GM23338 (cell line): ENCODE measurements at regions not wholly inside any gene's neighbourhood (a gene's known extent, or its start where the extent isn't known, plus 50 kb on each side); places are given as distances from the start of the nearest gene placed in this dataset.

Experiments used
- EZH2 ChIP-seq: fragments of 200-600 bp; sonication (generic); IDR thresholded peaks from one replicate; pipeline ENCODE4 v1.8.0; 2017; ENCODE audit warnings: antibody characterized with exemption, mild to moderate bottlenecking, low read depth; ENCODE audit not compliant: unreplicated experiment
- EZH2phosphoT487 ChIP-seq: fragments of 200-600 bp; sonication (generic); IDR thresholded peaks from one replicate; pipeline ENCODE4 v1.8.1; 2018; ENCODE audit warnings: antibody characterized with exemption; ENCODE audit not compliant: unreplicated experiment
- JUNB ChIP-seq: IDR thresholded peaks from one replicate; pipeline ENCODE4 v1.6.1; 2016; ENCODE audit warnings: antibody characterized with exemption; ENCODE audit not compliant: unreplicated experiment
- NANOG ChIP-seq: IDR thresholded peaks from 2 replicates; pipeline ENCODE4 v1.6.1; 2016; ENCODE audit warnings: antibody characterized with exemption, borderline replicate concordance
- POLR2AphosphoS5 ChIP-seq: IDR thresholded peaks from 2 replicates; pipeline ENCODE4 v1.6.1; 2016; ENCODE audit warnings: antibody characterized with exemption, low read depth
- TF ChIP-seq, protein P1 (sequence below), 2 experiments: fragments of 200-600 bp in 1 of 2; sonication (generic) in 1 of 2; conservative IDR thresholded peaks; 2 replicates each; pipeline versions ENCODE4 v1.5.1 to v1.6.1; 2016 to 2017; ENCODE audit warnings: antibody characterized with exemption in 2 of 2, low read depth in 2 of 2, mild to moderate bottlenecking in 2 of 2, moderate library complexity in 1 of 2
- TF ChIP-seq, protein P2 (sequence below): IDR thresholded peaks from one replicate; pipeline ENCODE4 v1.6.1; 2018; ENCODE audit warnings: antibody characterized with exemption; ENCODE audit not compliant: unreplicated experiment
- TF ChIP-seq, protein P3 (sequence below): IDR thresholded peaks from 2 replicates; pipeline ENCODE4 v1.6.1; 2016; ENCODE audit warnings: antibody characterized with exemption

DNA sequence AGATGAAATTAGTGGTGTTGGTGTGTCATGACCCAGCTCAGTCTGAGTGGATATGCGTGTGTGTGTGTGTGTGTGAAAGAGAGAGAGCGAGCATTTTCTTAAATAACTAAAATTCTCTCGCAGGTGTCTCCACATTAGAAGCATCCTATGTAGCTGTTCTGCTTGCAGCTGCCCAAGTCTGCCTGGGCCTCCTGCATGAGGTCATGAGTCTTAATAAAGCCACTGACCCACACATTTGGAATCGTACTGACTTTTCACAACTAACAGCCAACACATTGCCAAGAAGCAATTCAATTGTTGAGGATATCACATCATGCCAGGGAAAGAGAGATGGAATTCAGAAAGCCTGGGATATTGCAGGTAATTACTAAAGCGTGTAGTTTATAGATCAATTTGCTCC is 238.2 kb upstream of the AJAP1 start:
- TF ChIP-seq, protein P1, sequence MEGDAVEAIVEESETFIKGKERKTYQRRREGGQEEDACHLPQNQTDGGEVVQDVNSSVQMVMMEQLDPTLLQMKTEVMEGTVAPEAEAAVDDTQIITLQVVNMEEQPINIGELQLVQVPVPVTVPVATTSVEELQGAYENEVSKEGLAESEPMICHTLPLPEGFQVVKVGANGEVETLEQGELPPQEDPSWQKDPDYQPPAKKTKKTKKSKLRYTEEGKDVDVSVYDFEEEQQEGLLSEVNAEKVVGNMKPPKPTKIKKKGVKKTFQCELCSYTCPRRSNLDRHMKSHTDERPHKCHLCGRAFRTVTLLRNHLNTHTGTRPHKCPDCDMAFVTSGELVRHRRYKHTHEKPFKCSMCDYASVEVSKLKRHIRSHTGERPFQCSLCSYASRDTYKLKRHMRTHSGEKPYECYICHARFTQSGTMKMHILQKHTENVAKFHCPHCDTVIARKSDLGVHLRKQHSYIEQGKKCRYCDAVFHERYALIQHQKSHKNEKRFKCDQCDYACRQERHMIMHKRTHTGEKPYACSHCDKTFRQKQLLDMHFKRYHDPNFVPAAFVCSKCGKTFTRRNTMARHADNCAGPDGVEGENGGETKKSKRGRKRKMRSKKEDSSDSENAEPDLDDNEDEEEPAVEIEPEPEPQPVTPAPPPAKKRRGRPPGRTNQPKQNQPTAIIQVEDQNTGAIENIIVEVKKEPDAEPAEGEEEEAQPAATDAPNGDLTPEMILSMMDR (conservative IDR thresholded peaks at IDR 0.05; ENCODE audit: low read depth in 2 of 2) = no peak
- TF ChIP-seq EZH2 = no peak
- TF ChIP-seq POLR2AphosphoS5 = no peak
- no peak for TF ChIP-seq JUNB
- no peak for TF ChIP-seq EZH2phosphoT487
- TF ChIP-seq NANOG = no peak
- TF ChIP-seq, protein P2, sequence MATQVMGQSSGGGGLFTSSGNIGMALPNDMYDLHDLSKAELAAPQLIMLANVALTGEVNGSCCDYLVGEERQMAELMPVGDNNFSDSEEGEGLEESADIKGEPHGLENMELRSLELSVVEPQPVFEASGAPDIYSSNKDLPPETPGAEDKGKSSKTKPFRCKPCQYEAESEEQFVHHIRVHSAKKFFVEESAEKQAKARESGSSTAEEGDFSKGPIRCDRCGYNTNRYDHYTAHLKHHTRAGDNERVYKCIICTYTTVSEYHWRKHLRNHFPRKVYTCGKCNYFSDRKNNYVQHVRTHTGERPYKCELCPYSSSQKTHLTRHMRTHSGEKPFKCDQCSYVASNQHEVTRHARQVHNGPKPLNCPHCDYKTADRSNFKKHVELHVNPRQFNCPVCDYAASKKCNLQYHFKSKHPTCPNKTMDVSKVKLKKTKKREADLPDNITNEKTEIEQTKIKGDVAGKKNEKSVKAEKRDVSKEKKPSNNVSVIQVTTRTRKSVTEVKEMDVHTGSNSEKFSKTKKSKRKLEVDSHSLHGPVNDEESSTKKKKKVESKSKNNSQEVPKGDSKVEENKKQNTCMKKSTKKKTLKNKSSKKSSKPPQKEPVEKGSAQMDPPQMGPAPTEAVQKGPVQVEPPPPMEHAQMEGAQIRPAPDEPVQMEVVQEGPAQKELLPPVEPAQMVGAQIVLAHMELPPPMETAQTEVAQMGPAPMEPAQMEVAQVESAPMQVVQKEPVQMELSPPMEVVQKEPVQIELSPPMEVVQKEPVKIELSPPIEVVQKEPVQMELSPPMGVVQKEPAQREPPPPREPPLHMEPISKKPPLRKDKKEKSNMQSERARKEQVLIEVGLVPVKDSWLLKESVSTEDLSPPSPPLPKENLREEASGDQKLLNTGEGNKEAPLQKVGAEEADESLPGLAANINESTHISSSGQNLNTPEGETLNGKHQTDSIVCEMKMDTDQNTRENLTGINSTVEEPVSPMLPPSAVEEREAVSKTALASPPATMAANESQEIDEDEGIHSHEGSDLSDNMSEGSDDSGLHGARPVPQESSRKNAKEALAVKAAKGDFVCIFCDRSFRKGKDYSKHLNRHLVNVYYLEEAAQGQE = no peak
- TF ChIP-seq, protein P3, sequence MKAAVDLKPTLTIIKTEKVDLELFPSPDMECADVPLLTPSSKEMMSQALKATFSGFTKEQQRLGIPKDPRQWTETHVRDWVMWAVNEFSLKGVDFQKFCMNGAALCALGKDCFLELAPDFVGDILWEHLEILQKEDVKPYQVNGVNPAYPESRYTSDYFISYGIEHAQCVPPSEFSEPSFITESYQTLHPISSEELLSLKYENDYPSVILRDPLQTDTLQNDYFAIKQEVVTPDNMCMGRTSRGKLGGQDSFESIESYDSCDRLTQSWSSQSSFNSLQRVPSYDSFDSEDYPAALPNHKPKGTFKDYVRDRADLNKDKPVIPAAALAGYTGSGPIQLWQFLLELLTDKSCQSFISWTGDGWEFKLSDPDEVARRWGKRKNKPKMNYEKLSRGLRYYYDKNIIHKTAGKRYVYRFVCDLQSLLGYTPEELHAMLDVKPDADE = no peak
